ENCODE measurements at regions not wholly inside any gene's neighbourhood (a gene's known extent, or its start where the extent isn't known, plus 50 kb on each side); places are given as distances from the start of the nearest gene placed in this dataset.

- H3K36me3 ChIP-seq (ENCODE audit: insufficient read depth, low read length): no peaks in the 10 kb centered on the region
- no peaks in the 10 kb centered on the region for H3K9me3 ChIP-seq (ENCODE audit: control insufficient read depth in 1 of 2, low read length in 2 of 2)
- no peak overlapping the region for H3K27ac ChIP-seq (ENCODE audit: low read depth, low read length)
- intact Hi-C loops (cut with micrococcal nuclease): no loop called here
- Mint-ChIP-seq H3K27me3 (peaks cover 6 to 7% of the 10 kb centered on the region in 2 donors), H3K4me3 (no peak overlapping the region), H3K9me3 (no peaks in the 10 kb centered on the region), H3K27ac (peak overlapping the region in 1 of 7 donors; percentile 35), H3K36me3 (no peaks in the 10 kb centered on the region), H3K4me1 (no peaks in the 10 kb centered on the region)
- H3K4me1 ChIP-seq (ENCODE audit: insufficient read depth, low read length): no peaks in the 10 kb centered on the region
- ChIA-PET POLR2A (ENCODE audit: partially characterized antibody) (no interaction called here), CTCF (ENCODE audit: partially characterized antibody) (no interaction called here)
- H3K27me3 ChIP-seq (ENCODE audit: insufficient read depth, low read length): no peaks in the 10 kb centered on the region
- H3K4me3 ChIP-seq (ENCODE audit: low read length in 2 of 2): no peak overlapping the region
- DNase-seq: no peak
These were observed 64.3 kb upstream of the RUFY1 start for GRCh38 chr5:179485845-179486575.

- no peak overlapping the region for H3K27ac Mint-ChIP-seq
- H3K4me3 Mint-ChIP-seq: no peak overlapping the region
- Histone ChIP-seq H3K9me3 (ENCODE audit: control insufficient read depth in 1 of 2, low read length in 2 of 2) (no peaks in the 10 kb centered on the region), H3K27ac (ENCODE audit: low read depth, low read length) (no peak overlapping the region), H3K36me3 (ENCODE audit: insufficient read depth, low read length) (no peaks in the 10 kb centered on the region), H3K27me3 (ENCODE audit: insufficient read depth, low read length) (no peaks in the 10 kb centered on the region), H3K4me1 (ENCODE audit: insufficient read depth, low read length) (no peaks in the 10 kb centered on the region), H3K4me3 (ENCODE audit: low read length in 2 of 2) (no peak overlapping the region)
- DNase-seq: no peak
- CTCF ChIA-PET (ENCODE audit: partially characterized antibody): no interaction called here
- H3K4me1 Mint-ChIP-seq: no peaks in the 10 kb centered on the region
- peaks cover 6 to 9% of the 10 kb centered on the region in 2 donors for H3K27me3 Mint-ChIP-seq
- POLR2A ChIA-PET (ENCODE audit: partially characterized antibody): no interaction called here
- H3K36me3 Mint-ChIP-seq: no peaks in the 10 kb centered on the region
- H3K9me3 Mint-ChIP-seq: peaks cover 0 to 3% (median 0%) of the 10 kb centered on the region in 8 donors
- intact Hi-C loops (cut with micrococcal nuclease): no loop called here
These were observed 65.6 kb upstream of the RUFY1 start for GRCh38 chr5:179484761-179485160.

GRCh38 chr5:179484201-179484600, 66.2 kb upstream of the RUFY1 start:
- no peak for DNase-seq
- Histone ChIP-seq H3K9me3 (ENCODE audit: control insufficient read depth in 1 of 2, low read length in 2 of 2) (no peaks in the 10 kb centered on the region), H3K4me1 (ENCODE audit: insufficient read depth, low read length) (no peaks in the 10 kb centered on the region), H3K36me3 (ENCODE audit: insufficient read depth, low read length) (no peaks in the 10 kb centered on the region), H3K4me3 (ENCODE audit: low read length in 2 of 2) (no peak overlapping the region), H3K27me3 (ENCODE audit: insufficient read depth, low read length) (no peaks in the 10 kb centered on the region), H3K27ac (ENCODE audit: low read depth, low read length) (no peak overlapping the region)
- Mint-ChIP-seq H3K4me1 (no peaks in the 10 kb centered on the region), H3K36me3 (no peaks in the 10 kb centered on the region), H3K27me3 (peaks cover 6 to 8% of the 10 kb centered on the region in 2 donors), H3K27ac (peak overlapping the region in 1 of 7 donors; percentile 36), H3K9me3 (peaks cover 0 to 3% (median 0%) of the 10 kb centered on the region in 8 donors), H3K4me3 (no peak overlapping the region)
- ChIA-PET CTCF (ENCODE audit: partially characterized antibody) (interaction anchor here (1.2 kb wide), 1 partner anchor 9 kb away, joined by 4 read pairs; no protein-coding TSS in a partner anchor), POLR2A (ENCODE audit: partially characterized antibody) (no interaction called here)
- intact Hi-C loops (cut with micrococcal nuclease): no loop called here

- ChIA-PET CTCF (ENCODE audit: partially characterized antibody) (no interaction called here), POLR2A (ENCODE audit: partially characterized antibody) (interaction anchor here (0.6 kb wide), 1 partner anchor 33 kb away, joined by 3 read pairs; no protein-coding TSS in a partner anchor)
- no peaks in the 10 kb centered on the region for H3K36me3 Mint-ChIP-seq
- no peak overlapping the region for H3K4me3 Mint-ChIP-seq
- H3K27me3 Mint-ChIP-seq: peaks cover 8 to 9% of the 10 kb centered on the region in 2 donors
- Histone ChIP-seq H3K27ac (ENCODE audit: low read depth, low read length) (no peak overlapping the region), H3K36me3 (ENCODE audit: insufficient read depth, low read length) (no peaks in the 10 kb centered on the region), H3K27me3 (ENCODE audit: insufficient read depth, low read length) (no peaks in the 10 kb centered on the region), H3K9me3 (ENCODE audit: control insufficient read depth in 1 of 2, low read length in 2 of 2) (no peaks in the 10 kb centered on the region), H3K4me3 (ENCODE audit: low read length in 2 of 2) (no peak overlapping the region), H3K4me1 (ENCODE audit: insufficient read depth, low read length) (no peaks in the 10 kb centered on the region)
- peaks cover 0 to 3% (median 0%) of the 10 kb centered on the region in 8 donors for H3K9me3 Mint-ChIP-seq
- intact Hi-C loops (cut with micrococcal nuclease): no loop called here
- H3K27ac Mint-ChIP-seq: no peak overlapping the region
- no peak for DNase-seq
- no peaks in the 10 kb centered on the region for H3K4me1 Mint-ChIP-seq
These were observed 71.7 kb upstream of the RUFY1 start for GRCh38 chr5:179478624-179479023.

- Mint-ChIP-seq H3K4me3 (no peak overlapping the region), H3K4me1 (no peaks in the 10 kb centered on the region), H3K9me3 (peaks cover 0 to 2% (median 0%) of the 10 kb centered on the region in 8 donors), H3K27me3 (peaks cover 8% of the 10 kb centered on the region in 2 donors), H3K27ac (no peak overlapping the region), H3K36me3 (no peaks in the 10 kb centered on the region)
- intact Hi-C loops (cut with micrococcal nuclease): no loop called here
- Histone ChIP-seq H3K36me3 (ENCODE audit: insufficient read depth, low read length) (no peaks in the 10 kb centered on the region), H3K9me3 (ENCODE audit: control insufficient read depth in 1 of 2, low read length in 2 of 2) (no peaks in the 10 kb centered on the region), H3K4me1 (ENCODE audit: insufficient read depth, low read length) (no peaks in the 10 kb centered on the region), H3K27ac (ENCODE audit: low read depth, low read length) (no peak overlapping the region), H3K27me3 (ENCODE audit: insufficient read depth, low read length) (no peaks in the 10 kb centered on the region), H3K4me3 (ENCODE audit: low read length in 2 of 2) (no peak overlapping the region)
- DNase-seq: no peak
- ChIA-PET CTCF (ENCODE audit: partially characterized antibody) (no interaction called here), POLR2A (ENCODE audit: partially characterized antibody) (no interaction called here)
These were observed 75.1 kb upstream of the RUFY1 start for GRCh38 chr5:179475208-179475751.

- Histone ChIP-seq H3K9me3 (ENCODE audit: control insufficient read depth in 1 of 2, low read length in 2 of 2) (no peaks in the 10 kb centered on the region), H3K27ac (ENCODE audit: low read depth, low read length) (no peak overlapping the region), H3K4me3 (ENCODE audit: low read length in 2 of 2) (no peak overlapping the region), H3K27me3 (ENCODE audit: insufficient read depth, low read length) (no peaks in the 10 kb centered on the region), H3K36me3 (ENCODE audit: insufficient read depth, low read length) (no peaks in the 10 kb centered on the region), H3K4me1 (ENCODE audit: insufficient read depth, low read length) (no peaks in the 10 kb centered on the region)
- intact Hi-C loops (cut with micrococcal nuclease): no loop called here
- no peak for DNase-seq
- peaks cover 7 to 8% of the 10 kb centered on the region in 2 donors for H3K27me3 Mint-ChIP-seq
- no peaks in the 10 kb centered on the region for H3K9me3 Mint-ChIP-seq
- H3K4me3 Mint-ChIP-seq: no peak overlapping the region
- POLR2A ChIA-PET (ENCODE audit: partially characterized antibody): no interaction called here
- H3K36me3 Mint-ChIP-seq: no peaks in the 10 kb centered on the region
- CTCF ChIA-PET (ENCODE audit: partially characterized antibody): no interaction called here
- H3K27ac Mint-ChIP-seq: no peak overlapping the region
- H3K4me1 Mint-ChIP-seq: no peaks in the 10 kb centered on the region
These were observed 77.7 kb upstream of the RUFY1 start for GRCh38 chr5:179472641-179473040.

GRCh38 chr5:179472174-179472573, 78.2 kb upstream of the RUFY1 start:
- no peak overlapping the region for H3K4me3 ChIP-seq (ENCODE audit: low read length in 2 of 2)
- H3K4me1 ChIP-seq (ENCODE audit: insufficient read depth, low read length): no peaks in the 10 kb centered on the region
- CTCF ChIA-PET (ENCODE audit: partially characterized antibody): no interaction called here
- peaks cover 5 to 8% of the 10 kb centered on the region in 2 donors for H3K27me3 Mint-ChIP-seq
- H3K9me3 Mint-ChIP-seq: no peaks in the 10 kb centered on the region
- no peak for DNase-seq
- POLR2A ChIA-PET (ENCODE audit: partially characterized antibody): no interaction called here
- intact Hi-C loops (cut with micrococcal nuclease): no loop called here
- H3K27ac Mint-ChIP-seq: no peak overlapping the region
- H3K36me3 Mint-ChIP-seq: no peaks in the 10 kb centered on the region
- H3K4me1 Mint-ChIP-seq: no peaks in the 10 kb centered on the region
- H3K9me3 ChIP-seq (ENCODE audit: control insufficient read depth in 1 of 2, low read length in 2 of 2): no peaks in the 10 kb centered on the region
- H3K27ac ChIP-seq (ENCODE audit: low read depth, low read length): no peak overlapping the region
- H3K27me3 ChIP-seq (ENCODE audit: insufficient read depth, low read length): no peaks in the 10 kb centered on the region
- no peaks in the 10 kb centered on the region for H3K36me3 ChIP-seq (ENCODE audit: insufficient read depth, low read length)
- H3K4me3 Mint-ChIP-seq: no peak overlapping the region
